GM12878 (cell line): ENCODE measurements at regions not wholly inside any gene's neighbourhood (a gene's known extent, or its start where the extent isn't known, plus 50 kb on each side); places are given as distances from the start of the nearest gene placed in this dataset.

Source experiments
- ATF7 ChIP-seq: fragments of 450-650 bp; IDR thresholded peaks from 2 replicates; pipeline ENCODE4 v1.6.1; 2016; ENCODE audit warnings: low read depth, mild to moderate bottlenecking
- GABPA ChIP-seq: IDR thresholded peaks from 2 replicates; pipeline ENCODE4 v1.6.1; 2014; ENCODE audit warnings: antibody characterized with exemption, low read depth, mild to moderate bottlenecking, inconsistent platforms
- HDGF ChIP-seq: fragments of 450-650 bp; IDR thresholded peaks from 2 replicates; pipeline ENCODE4 v1.6.1; 2016; ENCODE audit warnings: antibody characterized with exemption
- RCOR1 ChIP-seq: conservative IDR thresholded peaks from 2 replicates; pipeline ENCODE4 v1.6.1; 2012; ENCODE audit warnings: low read depth, low read length, improper control_type of control experiment
- TCF3 ChIP-seq: IDR thresholded peaks from 2 replicates; pipeline ENCODE4 v1.6.1; 2012; ENCODE audit warnings: low read depth, mild to moderate bottlenecking, low read length, borderline replicate concordance; ENCODE audit not compliant: insufficient read depth
- TF ChIP-seq, protein P1 (sequence below): fragments of 450-650 bp; IDR thresholded peaks from 2 replicates; pipeline ENCODE4 v1.6.1; 2017; ENCODE audit warnings: mild to moderate bottlenecking, moderate library complexity
- TF ChIP-seq, protein P2 (sequence below): IDR thresholded peaks from 2 replicates; pipeline ENCODE4 v1.6.1; 2012; ENCODE audit warnings: low read depth, low read length, improper control_type of control experiment

DNA sequence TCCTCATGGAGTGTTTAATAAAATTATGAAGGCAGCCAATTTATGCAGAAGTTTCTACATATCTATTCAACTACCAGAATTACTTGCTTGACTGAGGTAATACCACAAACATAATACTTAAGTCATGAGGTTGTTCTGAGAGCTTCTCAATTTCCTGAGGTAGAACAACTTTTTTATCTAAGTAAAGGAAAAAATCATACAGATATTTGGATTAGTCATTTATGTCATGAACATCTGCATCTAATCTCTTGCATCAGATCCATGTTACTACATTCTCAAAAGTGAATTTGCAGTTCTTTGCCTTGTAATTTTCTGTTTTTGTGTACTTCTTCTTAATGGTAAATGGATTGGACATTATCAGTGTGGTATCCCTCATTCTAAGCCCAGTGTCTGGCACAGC is 60.4 kb upstream of the RGMB start:
- TF ChIP-seq HDGF (no peak), ATF7 (no peak), TCF3 (no peak), GABPA (no peak), RCOR1 (no peak)
- TF ChIP-seq, protein P1, sequence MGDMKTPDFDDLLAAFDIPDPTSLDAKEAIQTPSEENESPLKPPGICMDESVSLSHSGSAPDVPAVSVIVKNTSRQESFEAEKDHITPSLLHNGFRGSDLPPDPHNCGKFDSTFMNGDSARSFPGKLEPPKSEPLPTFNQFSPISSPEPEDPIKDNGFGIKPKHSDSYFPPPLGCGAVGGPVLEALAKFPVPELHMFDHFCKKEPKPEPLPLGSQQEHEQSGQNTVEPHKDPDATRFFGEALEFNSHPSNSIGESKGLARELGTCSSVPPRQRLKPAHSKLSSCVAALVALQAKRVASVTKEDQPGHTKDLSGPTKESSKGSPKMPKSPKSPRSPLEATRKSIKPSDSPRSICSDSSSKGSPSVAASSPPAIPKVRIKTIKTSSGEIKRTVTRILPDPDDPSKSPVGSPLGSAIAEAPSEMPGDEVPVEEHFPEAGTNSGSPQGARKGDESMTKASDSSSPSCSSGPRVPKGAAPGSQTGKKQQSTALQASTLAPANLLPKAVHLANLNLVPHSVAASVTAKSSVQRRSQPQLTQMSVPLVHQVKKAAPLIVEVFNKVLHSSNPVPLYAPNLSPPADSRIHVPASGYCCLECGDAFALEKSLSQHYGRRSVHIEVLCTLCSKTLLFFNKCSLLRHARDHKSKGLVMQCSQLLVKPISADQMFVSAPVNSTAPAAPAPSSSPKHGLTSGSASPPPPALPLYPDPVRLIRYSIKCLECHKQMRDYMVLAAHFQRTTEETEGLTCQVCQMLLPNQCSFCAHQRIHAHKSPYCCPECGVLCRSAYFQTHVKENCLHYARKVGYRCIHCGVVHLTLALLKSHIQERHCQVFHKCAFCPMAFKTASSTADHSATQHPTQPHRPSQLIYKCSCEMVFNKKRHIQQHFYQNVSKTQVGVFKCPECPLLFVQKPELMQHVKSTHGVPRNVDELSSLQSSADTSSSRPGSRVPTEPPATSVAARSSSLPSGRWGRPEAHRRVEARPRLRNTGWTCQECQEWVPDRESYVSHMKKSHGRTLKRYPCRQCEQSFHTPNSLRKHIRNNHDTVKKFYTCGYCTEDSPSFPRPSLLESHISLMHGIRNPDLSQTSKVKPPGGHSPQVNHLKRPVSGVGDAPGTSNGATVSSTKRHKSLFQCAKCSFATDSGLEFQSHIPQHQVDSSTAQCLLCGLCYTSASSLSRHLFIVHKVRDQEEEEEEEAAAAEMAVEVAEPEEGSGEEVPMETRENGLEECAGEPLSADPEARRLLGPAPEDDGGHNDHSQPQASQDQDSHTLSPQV, result no peak
- TF ChIP-seq, protein P2, sequence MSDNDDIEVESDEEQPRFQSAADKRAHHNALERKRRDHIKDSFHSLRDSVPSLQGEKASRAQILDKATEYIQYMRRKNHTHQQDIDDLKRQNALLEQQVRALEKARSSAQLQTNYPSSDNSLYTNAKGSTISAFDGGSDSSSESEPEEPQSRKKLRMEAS, result no peak
